NCI-H2196 treated with DMSO at 0.1 percent for 48 hours (cell line): ENCODE measurements at regions not wholly inside any gene's neighbourhood (a gene's known extent, or its start where the extent isn't known, plus 50 kb on each side); places are given as distances from the start of the nearest gene placed in this dataset.

Source experiments
- DNase-seq: peaks from one replicate; lab custom pipeline; 2025; ENCODE audit not compliant: unreplicated experiment; lab: John Stamatoyannopoulos, UW

DNA sequence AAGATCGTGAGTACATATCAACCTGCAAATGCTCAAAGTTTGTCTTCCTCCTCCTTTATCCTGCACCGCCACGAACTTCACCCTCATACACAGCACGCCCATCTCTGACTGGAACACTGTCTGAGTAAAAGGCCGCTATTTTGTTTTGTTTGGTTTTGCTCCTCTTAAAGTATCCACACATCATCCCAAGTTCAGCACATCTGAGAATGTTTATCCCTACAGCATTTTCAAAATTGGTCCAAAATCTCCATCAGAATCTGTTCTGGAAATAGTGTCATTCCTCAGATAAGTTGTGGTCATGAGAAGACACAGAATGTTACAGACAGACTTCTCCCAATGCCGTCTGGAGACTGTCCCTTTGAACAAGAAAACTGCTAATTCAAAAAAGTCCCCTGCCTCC is 251.6 kb upstream of the ARID1B start:
- DNase-seq, result no peak

DNA sequence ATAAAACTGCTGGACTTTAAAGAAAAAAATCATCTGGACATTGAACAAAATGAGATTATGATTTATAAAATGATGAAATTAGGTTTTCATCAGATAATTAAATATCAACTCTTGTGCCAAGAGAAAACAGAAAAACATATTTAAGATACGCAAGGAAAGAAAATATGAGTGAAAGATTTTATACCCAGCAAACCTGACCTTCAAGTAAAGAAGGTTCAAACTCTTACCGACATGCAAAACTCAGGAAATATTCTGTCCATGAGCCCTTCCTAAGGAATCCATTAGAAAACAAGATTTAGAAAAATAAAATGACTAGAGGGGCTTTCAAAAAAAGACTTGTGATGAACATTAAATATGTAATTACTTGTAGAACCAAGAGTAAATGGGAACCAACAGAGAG is 257.2 kb upstream of the ARID1B start:
- DNase-seq, result no peak

DNA sequence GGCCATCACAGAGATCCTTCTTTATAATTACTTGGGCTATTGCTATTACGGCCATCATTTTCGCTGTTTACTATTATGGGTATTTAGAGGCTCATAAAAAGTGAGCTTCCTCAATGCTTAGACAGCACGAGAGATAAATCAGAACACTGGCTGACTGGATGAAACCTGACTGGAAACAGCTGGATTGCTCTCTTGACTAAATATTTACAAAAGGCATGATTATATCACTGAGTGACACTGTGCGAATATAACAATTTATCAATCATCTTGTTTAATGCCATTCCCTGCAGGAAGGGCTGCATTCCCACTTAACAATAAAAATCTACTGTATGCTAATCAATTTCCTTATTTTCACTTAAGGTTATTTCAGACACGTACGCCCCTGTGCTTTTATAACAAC is 260.1 kb upstream of the ARID1B start:
- no peak for DNase-seq

DNA sequence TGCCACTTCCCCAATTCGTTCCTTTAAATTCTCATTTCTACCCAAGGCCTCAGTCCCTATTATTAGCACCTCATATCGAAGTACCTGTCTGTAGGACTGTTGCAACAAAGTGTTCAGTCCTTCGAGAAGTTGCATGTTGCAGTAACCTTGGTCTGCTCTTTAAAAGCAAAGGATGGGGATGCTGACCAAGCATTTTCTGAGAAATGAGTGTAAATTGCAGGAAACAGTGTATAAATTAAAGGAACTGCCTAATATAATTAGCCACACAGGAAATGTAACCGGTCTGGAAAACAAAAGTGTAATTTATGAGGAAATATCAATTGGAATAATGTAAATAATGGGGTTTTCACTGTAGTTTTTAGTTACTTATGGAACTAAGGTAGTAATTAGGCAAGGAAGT is 261.9 kb upstream of the ARID1B start:
- no peak for DNase-seq

DNA sequence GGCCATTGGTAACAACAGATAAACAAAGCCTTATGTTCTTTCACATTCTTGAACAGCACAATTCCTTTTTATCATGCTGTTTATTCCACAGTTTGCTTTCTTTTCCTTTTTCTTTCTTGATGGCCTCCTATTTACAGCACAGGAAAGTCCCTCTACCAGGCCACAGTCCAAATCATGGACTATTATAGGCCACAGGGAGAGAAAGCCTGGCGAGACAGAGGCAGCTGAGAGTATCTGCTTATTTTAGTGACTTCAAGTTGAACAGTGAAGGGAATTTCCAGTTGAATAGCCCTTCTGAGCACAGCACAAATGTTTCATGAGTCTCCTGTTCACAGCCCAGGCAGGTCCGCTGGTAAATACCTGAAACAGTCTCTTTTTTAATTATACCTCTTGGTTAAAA is 263.7 kb upstream of the ARID1B start:
- no peak for DNase-seq

DNA sequence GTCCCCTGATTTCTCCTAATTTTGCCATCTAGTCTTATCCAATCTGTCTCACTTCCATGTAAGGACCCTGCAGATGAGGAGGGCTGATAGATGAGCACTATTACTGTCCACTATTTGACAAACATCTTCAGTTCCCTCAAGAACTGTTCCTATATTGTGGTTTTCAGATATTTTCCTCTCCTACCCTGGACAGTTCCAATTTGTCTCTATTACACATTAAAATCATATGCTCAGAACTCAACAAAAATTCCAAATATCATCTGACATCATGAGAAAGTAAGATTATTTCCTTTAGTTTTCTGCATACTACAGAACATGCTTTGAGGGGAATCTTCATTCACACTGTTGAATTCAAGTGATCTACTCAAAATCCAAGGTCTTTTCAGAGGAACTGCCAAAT is 265.6 kb upstream of the ARID1B start:
- no peak for DNase-seq

DNA sequence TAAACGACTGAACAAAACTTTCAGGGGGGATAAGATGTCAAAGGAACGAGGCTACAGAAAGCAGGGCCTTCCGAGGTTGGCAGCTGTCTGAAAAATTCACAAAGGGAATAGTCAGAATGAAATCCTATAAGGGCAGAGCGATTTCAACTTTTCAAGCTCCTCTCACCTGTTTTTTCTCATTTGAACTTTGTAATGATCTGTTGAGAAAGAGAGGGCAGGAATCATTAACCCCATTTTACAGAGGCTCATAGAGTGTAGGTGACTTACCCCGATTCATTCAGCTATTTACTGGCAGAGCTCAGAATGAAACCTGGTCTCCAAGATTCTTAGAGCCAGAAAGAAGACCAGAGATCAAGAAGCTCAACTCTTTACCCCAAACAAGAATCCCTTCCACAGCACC is 266.1 kb upstream of the ARID1B start:
- DNase-seq, result no peak

DNA sequence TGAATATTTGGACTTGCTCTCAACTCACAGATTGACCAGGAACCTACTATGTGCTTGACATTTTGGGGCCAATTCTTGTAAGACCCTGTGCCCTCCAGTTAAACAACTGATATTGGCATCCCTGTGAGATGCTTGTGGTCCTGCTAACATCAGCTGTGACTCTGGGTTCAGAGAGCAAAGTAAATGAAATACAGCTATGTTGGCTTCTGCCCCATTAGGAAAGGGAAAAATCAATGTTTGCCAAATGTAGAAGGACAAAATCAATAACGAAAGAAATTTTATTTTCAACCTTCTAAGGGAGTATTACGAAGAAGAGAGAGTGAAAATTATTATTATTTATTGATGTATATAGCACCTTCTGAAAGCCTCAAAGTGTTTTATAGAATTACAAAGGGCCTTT is 266.9 kb upstream of the ARID1B start:
- DNase-seq, result no peak

DNA sequence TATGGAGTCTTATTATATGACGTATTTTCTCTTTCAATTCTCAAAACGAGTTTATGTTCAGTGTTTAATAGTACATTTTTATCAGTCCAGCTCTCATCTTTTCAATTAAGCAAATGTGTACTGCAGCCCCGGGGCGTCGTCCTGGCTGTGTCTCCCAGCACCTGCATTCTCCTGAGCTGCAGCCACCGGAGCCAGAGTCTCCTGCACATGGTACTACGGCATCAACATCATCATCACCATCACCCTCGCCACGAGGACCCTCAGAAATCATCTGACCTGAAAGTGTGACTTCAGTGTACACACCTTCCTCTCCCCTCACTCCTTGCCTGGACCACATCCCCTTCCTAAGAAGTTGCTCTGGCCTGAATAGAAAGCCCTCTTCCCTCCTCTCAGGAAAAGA is 267.7 kb upstream of the ARID1B start:
- no peak for DNase-seq

DNA sequence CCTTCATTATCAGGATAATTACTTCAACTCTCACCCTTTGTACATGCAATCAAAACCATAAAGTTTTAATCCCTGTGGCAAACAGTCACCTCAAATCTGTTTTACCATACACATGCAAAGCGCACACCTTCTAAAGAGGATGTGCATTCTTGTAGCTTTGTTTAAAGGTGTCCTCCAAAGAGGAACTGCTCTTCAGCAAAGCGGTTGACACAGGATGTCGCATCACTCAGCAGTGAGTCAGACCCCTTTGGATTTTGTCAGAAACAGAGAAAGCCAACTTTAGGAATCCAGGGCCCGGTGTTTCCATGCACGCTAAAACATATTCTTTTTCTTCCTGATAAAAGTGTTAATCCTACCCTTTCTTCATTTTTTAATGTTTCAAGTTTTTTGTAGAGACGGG is 268.3 kb upstream of the ARID1B start:
- DNase-seq, result no peak

DNA sequence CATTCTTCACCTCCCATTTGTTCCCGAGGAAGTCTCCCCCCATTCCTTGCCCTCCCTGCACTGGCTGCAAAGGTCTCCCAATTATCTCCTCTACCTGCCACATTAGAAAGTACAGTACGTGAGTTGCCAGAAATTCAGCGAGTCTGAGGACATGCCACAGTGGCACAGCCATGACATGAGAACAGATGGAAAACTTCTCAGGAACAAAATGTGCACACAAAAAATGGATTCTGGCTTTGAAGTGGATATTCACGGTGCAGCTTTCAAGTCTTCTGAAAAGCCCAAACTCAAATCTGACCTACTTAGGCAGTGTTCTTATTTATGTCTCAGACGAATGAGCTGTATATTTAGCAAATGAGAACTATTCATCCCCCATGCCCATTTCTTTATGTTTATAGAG is 269.1 kb upstream of the ARID1B start:
- no peak for DNase-seq

DNA sequence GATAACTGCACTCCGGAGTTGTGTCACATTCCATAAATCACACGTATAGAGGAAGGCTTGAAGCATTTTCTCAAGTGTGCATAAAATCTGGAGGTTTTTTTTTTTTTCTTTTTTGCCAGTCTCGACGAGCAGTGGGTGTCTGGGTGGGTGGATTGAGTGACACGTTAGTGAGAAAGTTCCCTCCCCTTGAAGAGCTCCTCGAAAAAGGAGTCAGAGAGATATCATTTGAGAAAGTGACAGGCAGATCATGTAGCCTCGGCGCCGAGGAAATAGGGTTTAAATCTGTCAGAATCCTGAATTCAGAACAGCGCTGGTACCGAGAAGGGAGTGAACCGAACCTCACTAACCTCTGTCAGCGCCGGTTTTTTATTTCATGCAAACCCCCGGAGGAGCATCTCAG is 269.5 kb upstream of the ARID1B start:
- DNase-seq, result no peak

DNA sequence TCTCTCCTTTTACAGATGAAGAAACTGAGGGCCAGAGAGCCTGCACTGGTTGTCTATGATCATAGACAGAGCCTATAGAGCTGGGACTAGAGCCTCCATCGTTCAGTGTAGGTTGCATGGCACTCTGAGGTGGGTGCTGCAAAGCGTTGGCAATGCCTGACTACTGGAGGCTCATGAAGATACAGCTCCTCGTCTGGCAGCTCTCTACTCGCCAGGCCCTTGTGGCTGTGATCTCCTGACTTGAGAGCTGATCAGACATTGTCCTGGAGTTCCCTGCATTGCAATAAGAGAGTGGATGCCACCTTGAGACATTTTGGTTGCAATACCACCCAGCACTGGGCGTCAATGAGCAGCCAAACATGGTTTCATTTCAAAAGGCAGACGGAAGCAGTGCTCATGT is 270.1 kb upstream of the ARID1B start:
- DNase-seq, result no peak

DNA sequence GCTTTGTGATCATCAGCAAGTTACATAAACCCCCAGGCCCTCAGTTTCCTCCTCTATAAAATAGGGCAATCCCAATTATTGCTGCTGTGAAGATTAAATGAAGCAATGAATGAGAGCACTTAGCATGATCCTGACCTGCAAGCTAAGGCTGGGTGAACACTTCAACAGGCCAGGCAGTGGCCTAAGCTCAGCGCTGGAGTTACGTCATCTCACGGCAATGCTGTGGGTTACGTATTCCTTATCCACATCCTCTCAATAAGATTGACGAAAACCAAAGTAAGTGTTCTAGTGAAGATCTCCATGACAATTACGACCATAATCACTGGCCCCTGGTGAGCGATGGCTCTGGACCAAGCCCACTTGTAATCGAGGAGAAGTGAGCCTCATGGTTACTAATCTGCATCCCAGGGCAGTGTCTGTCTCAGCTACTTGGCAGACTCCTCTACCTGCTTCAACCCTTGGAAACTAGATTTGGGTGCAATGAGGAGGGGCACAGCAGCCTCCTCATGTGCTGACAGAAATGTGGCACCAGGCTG is 274.1 kb upstream of the ARID1B start:
- DNase-seq, result no peak

DNA sequence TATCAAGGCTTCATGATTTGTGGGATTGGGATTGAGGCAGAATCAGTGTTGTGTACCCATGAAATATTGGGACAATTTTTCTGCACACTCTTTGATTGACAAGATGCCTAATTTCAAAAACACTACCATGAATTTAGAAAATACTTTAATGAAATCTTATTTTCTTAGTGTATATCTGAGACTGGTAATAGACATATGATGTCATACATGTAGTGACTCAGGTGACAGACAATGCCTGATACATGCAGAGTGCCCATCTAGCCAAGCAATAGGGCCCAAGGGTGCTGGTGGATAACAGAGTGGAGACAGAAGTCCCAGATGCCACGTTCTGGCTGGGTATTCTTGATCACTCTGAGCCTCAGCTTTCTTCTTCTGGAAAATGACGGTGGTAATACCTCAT is 279.6 kb upstream of the ARID1B start:
- DNase-seq, result no peak

DNA sequence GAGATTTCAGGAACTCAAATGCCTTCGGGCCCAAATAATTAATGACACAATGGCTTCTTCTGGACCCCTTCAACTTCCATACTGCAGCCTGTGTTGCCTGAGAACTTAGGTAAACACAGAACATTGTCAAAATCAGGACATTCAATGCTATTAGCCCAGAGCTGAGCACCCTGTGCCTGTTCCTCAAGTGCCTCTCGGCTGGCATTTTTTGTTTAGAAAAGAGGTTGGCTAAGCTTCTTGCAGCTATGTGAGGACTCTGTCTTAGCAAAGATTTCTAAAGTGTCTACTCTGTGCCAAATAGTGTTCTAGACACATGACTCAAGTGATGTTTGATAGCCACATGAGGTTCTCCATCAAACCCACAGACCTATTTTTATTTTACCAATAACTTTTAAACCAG is 289.3 kb upstream of the ARID1B start:
- no peak for DNase-seq

DNA sequence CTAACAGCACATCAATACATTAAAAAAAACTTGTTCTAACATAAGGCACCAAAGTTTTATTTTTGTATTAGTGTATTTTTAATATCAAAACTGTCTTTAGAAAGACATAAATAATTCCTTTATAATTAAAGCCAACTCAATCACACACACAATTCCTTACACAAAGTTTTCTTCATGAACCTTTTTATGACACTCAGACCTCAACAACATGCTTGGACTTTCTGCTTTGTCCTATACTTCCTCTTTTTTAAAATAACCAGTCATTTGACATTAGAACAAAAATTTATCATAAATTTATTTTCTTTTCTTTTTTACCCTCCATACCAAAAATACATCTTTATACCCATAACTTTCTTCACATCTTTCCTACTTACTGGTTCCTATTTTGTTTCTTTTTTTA is 292.0 kb upstream of the ARID1B start:
- DNase-seq, result no peak

DNA sequence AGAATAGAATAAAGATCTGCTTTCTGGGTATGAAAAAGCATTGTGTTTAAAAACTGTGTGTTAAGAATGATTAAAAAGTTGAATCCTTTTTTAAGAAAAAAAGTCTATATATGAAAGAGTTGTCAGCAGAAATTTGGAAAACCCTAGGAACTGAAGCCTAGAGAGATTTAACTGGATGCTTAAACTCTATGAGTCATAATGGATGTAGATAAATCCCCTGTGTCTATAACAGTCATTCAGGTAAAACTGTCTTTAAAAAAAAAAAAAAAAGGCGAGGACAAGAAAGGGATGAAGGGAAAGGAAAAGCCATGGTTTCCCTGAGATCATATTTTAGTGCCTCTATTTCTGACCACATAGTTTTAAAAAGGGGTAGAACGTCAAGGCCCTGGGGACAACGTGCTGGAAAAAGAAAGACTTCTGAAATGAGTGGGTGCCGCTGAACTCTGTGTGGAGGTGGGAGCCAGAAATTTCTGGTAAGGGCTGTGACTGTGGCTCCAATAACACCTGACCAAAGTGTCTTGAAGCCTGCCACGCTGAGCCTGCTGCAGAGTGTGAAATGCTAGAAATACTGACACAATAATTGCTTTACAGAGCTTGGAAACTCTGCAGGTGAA is 302.6 kb upstream of the ARID1B start:
- DNase-seq, result no peak

DNA sequence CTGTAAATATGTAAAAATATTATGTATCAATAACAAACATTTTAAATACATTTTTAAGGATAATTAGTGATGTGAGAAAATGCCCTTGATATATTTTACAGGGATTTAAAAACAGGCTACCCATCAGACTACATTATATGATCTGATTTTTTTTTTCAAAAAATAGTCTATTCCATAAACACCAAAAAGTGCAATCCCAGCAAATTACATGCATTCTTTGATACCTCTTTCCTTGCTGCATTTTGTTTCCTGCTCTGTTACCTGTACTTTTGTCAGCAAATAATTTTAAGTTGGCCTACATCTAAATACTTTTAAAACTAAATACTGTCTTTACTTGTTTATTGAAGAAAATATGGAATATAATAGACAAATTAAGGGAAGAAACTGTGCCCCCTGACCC is 306.2 kb upstream of the ARID1B start:
- no peak for DNase-seq

DNA sequence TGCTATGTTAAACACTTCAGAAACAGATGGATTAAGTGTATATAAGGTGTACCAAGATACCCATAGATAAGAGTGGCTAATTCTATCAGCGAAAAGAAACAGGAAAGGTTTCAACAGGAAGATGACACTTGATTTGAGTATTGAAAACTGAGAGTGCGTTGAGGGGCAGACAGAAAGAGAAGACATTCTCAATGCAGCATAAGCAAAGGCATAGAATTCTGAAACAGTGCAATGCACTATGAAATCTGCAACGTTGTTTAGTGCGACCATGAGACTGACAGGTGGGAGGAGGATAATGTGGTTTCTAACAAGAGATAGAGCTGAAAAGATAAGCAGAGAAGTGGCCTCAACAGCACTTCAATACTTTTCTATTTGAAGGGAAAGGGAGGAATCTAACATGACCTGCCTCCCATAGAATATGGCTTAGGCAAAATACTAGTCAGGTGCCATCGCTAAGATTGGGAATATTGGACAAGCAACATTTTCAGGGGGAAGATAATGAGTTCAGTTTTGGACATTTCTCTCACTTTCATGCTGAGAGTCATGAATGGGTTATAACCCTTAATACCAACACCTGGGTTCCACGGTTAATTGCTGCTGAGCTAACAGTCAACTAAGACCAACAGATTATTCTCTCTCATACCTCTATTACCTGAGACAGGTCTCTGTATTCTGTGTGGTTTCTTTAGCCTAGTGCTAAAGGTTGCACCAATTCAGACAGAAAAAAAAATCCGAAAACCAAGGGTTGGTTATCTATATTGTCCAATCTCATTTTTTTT is 312.9 kb upstream of the ARID1B start:
- DNase-seq, result no peak

DNA sequence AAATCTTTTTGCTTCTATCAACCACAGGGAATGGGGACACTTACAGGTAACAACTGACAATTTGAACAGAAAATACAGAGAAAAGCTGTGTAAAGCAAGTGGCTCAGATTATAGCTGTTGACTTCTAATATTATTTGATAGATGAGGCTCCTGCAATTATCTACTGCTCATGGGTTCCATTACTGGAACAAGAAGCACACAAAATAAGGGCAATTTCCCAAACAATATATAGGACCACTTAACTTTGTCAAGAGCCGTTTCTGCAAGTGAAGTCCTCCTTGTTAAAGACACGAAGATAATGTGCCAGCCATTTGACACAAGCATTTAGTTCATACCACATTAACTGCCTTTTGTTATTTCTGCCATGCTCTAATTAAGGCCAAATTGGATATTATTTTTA is 315.5 kb upstream of the ARID1B start:
- no peak for DNase-seq

DNA sequence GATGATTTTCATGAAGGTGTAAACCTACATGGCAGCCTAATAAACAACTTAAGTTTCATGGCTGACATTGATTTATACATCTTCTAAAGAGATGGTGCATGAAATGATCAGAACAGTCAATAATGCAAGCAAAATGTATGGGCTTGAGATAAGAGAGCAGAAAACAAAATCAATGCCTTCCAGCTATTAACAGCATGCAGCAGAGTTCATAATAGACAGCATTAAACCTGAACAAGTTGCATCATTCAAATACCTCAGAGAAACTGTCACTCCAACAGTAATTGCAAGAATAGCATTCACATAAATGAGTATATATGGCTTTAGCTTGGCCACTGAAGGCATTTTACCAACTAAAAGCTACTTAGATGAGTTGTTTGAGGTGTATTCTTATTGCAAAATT is 319.6 kb upstream of the ARID1B start:
- DNase-seq, result no peak

DNA sequence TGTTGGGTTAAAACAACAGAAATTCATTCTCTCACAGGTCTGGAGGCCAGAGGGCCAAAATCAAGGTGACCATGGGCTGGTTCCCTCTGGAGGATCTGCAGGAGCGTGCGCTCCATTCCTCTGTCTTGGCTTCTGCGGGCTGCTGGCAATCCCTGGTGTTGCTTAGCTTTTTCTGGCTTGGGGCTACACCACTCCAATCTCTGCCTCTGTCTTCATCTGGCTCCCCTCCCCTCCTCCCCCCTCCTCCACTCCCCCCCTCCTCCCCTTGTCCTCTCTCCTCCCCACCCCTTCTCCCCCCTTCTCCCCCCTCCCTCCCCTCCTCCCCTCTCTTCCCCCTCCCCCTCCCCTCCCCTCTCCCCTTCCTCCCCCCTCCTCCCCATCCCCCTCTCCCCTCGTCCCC is 321.3 kb upstream of the ARID1B start:
- DNase-seq, result no peak
